ENCODE measurements at regions not wholly inside any gene's neighbourhood (a gene's known extent, or its start where the extent isn't known, plus 50 kb on each side); places are given as distances from the start of the nearest gene placed in this dataset.

- no peak for TF ChIP-seq FOXK1 (CRISPR knock-in tag; IDR thresholded peaks at IDR 0.05)
- no peak for TF ChIP-seq MAX (CRISPR knock-in tag; IDR thresholded peaks at IDR 0.05)
These were observed 683.6 kb upstream of the ARPP21 start for GRCh38 chr3:34955680-34956079.

Measured in WTC11 (cell line).